Parathyroid adenoma (tissue), 2 donors: ENCODE measurements at regions not wholly inside any gene's neighbourhood (a gene's known extent, or its start where the extent isn't known, plus 50 kb on each side); places are given as distances from the start of the nearest gene placed in this dataset.

Experiments used
- H2AFZ ChIP-seq: fragments of 300-600 bp; sonication (generic); one replicate; pipeline ENCODE4 v1.7.0; 2017; ENCODE audit warnings: antibody characterized with exemption, mild to moderate bottlenecking
- H3K27ac ChIP-seq: fragments of 300-600 bp; sonication (generic); one replicate; pipeline ENCODE4 v1.7.0; 2017
- H3K27me3 ChIP-seq: fragments of 300-600 bp; sonication (generic); one replicate; pipeline ENCODE4 v1.7.0; 2017; ENCODE audit warnings: low read length; ENCODE audit not compliant: control insufficient read depth, insufficient read depth
- H3K36me3 ChIP-seq: fragments of 300-600 bp; sonication (generic); one replicate; pipeline ENCODE4 v1.7.0; 2017; ENCODE audit warnings: low read length; ENCODE audit not compliant: control insufficient read depth, insufficient read depth
- H3K4me1 ChIP-seq: fragments of 300-600 bp; sonication (generic); one replicate; pipeline ENCODE4 v1.7.0; 2017; ENCODE audit warnings: control low read depth
- H3K4me2 ChIP-seq: fragments of 300-600 bp; sonication (generic); one replicate; pipeline ENCODE4 v1.7.0; 2017; ENCODE audit warnings: low read length
- H3K4me3 ChIP-seq: fragments of 300-600 bp; sonication (generic); one replicate; pipeline ENCODE4 v1.7.0; 2017; ENCODE audit warnings: low read depth, low read length
- H3K79me2 ChIP-seq: fragments of 300-600 bp; sonication (generic); one replicate; pipeline ENCODE4 v1.7.0; 2017; ENCODE audit warnings: control low read depth
- H3K9ac ChIP-seq: fragments of 300-600 bp; sonication (generic); one replicate; pipeline ENCODE4 v1.7.0; 2017; ENCODE audit warnings: mild to moderate bottlenecking
- H3K9me3 ChIP-seq: fragments of 300-600 bp; sonication (generic); one replicate; pipeline ENCODE4 v1.7.0; 2017; ENCODE audit warnings: low read length; ENCODE audit not compliant: control insufficient read depth
- CTCF ChIP-seq: fragments of 300-600 bp; sonication (generic); IDR thresholded peaks from one replicate; pipeline ENCODE4 v1.7.0; 2017; ENCODE audit warnings: antibody characterized with exemption, mild to moderate bottlenecking
- donor health status: primary hyperparathyroidism.

- no peak overlapping the region for H3K4me2 ChIP-seq
- H3K36me3 ChIP-seq: no peaks in the 10 kb centered on the region
- H2AFZ ChIP-seq: no peak overlapping the region
- H3K9me3 ChIP-seq: no peaks in the 10 kb centered on the region
- no peaks in the 10 kb centered on the region for H3K27me3 ChIP-seq
- H3K9ac ChIP-seq: no peak overlapping the region
- no peaks in the 10 kb centered on the region for H3K4me1 ChIP-seq
- H3K79me2 ChIP-seq: no peaks in the 10 kb centered on the region
- H3K27ac ChIP-seq: no peak overlapping the region
- H3K4me3 ChIP-seq: no peak overlapping the region
- no peak for TF ChIP-seq CTCF
Observed at GRCh38 chr1:114323959-114324661, 170.4 kb upstream of the SYT6 start.

- Histone ChIP-seq H3K9me3 (no peaks in the 10 kb centered on the region), H3K4me2 (no peak overlapping the region)
Observed at GRCh38 chr1:114322734-114323133, 169.1 kb upstream of the SYT6 start.

GRCh38 chr1:114322207-114322606, 168.5 kb upstream of the SYT6 start:
- Histone ChIP-seq H3K4me2 (no peak overlapping the region), H3K9me3 (no peaks in the 10 kb centered on the region), H3K36me3 (no peaks in the 10 kb centered on the region), H2AFZ (no peak overlapping the region), H3K27me3 (no peaks in the 10 kb centered on the region), H3K79me2 (no peaks in the 10 kb centered on the region), H3K27ac (no peak overlapping the region), H3K4me1 (no peaks in the 10 kb centered on the region), H3K9ac (no peak overlapping the region), H3K4me3 (no peak overlapping the region)
- TF ChIP-seq CTCF: no peak

More at GRCh38 chr1:114322734-114323133, 169.1 kb upstream of the SYT6 start:
- Histone ChIP-seq H3K4me1 (no peaks in the 10 kb centered on the region), H3K9ac (no peak overlapping the region), H3K27ac (no peak overlapping the region), H2AFZ (no peak overlapping the region), H3K27me3 (no peaks in the 10 kb centered on the region), H3K36me3 (no peaks in the 10 kb centered on the region), H3K79me2 (no peaks in the 10 kb centered on the region), H3K4me3 (no peak overlapping the region)
- no peak for TF ChIP-seq CTCF

- Histone ChIP-seq H3K36me3 (no peaks in the 10 kb centered on the region), H3K9me3 (no peaks in the 10 kb centered on the region), H2AFZ (no peak overlapping the region), H3K9ac (no peak overlapping the region), H3K27me3 (no peaks in the 10 kb centered on the region), H3K4me1 (no peaks in the 10 kb centered on the region), H3K79me2 (no peaks in the 10 kb centered on the region), H3K27ac (no peak overlapping the region), H3K4me2 (no peak overlapping the region), H3K4me3 (no peak overlapping the region)
- TF ChIP-seq CTCF: no peak
Observed at GRCh38 chr1:114320586-114320985, 166.9 kb upstream of the SYT6 start.

- Histone ChIP-seq H3K79me2 (no peaks in the 10 kb centered on the region), H3K4me1 (no peaks in the 10 kb centered on the region), H3K27me3 (no peaks in the 10 kb centered on the region), H3K36me3 (no peaks in the 10 kb centered on the region), H3K4me3 (no peak overlapping the region), H3K27ac (no peak overlapping the region), H2AFZ (no peak overlapping the region), H3K4me2 (no peak overlapping the region), H3K9me3 (no peaks in the 10 kb centered on the region), H3K9ac (no peak overlapping the region)
- TF ChIP-seq CTCF: no peak
Observed at GRCh38 chr1:114319418-114319817, 165.7 kb upstream of the SYT6 start.
